Stimulated activated memory B cell treated with anti-CD40 and anti-IgM and Interleukin-4, amounts not matched to agents 10 μg/mL and 1 μg/mL and 100 μg/mL, for 72 hours (primary cell): ENCODE measurements at regions not wholly inside any gene's neighbourhood (a gene's known extent, or its start where the extent isn't known, plus 50 kb on each side); places are given as distances from the start of the nearest gene placed in this dataset.
"Not testable (repeated sequence)": the region's sequence is repeated elsewhere in the genome, so short reads cannot be mapped to it uniquely, and the experiment has no call there.

Experiments
- ATAC-seq: fragments of 150-1000 bp; cut with Tn5 transposase; 2 replicates; pipeline ENCODE4 v1.10.0; 2021
- H3K27ac Mint-ChIP-seq: one replicate; pipeline ENCODE4 v1.8.0; 2022; ENCODE audit warnings: mild to moderate bottlenecking, mixed read lengths
- H3K27me3 Mint-ChIP-seq: one replicate; pipeline ENCODE4 v1.8.0; 2022; ENCODE audit warnings: mixed read lengths
- H3K36me3 Mint-ChIP-seq: one replicate; pipeline ENCODE4 v1.8.0; 2022; ENCODE audit warnings: mixed read lengths
- H3K4me1 Mint-ChIP-seq: one replicate; pipeline ENCODE4 v1.8.0; 2022; ENCODE audit warnings: mixed read lengths
- H3K4me3 Mint-ChIP-seq: one replicate; pipeline ENCODE4 v1.8.0; 2022; ENCODE audit warnings: mild to moderate bottlenecking, moderate library complexity, mixed read lengths
- H3K9me3 Mint-ChIP-seq: one replicate; pipeline ENCODE4 v1.8.0; 2022; ENCODE audit warnings: mixed read lengths

- ATAC-seq, result no peak
- Mint-ChIP-seq H3K36me3 (no peaks in the 10 kb centered on the region), H3K27me3 (no peaks in the 10 kb centered on the region), H3K4me1 (no peaks in the 10 kb centered on the region), H3K9me3 (no peaks in the 10 kb centered on the region), H3K27ac (no peak overlapping the region), H3K4me3 (no peak overlapping the region)
Observed at GRCh38 chr4:30511751-30512150, 208.4 kb upstream of the PCDH7 start.

GRCh38 chr4:30518211-30518610 lies 202.0 kb upstream of the PCDH7 start:
- Mint-ChIP-seq H3K27ac (no peak overlapping the region), H3K36me3 (no peaks in the 10 kb centered on the region), H3K9me3 (peaks cover 6% of the 10 kb centered on the region), H3K27me3 (no peaks in the 10 kb centered on the region), H3K4me1 (no peaks in the 10 kb centered on the region), H3K4me3 (no peak overlapping the region)
- no peak for ATAC-seq

- H3K27ac Mint-ChIP-seq, result no peak overlapping the region
- H3K4me1 Mint-ChIP-seq, result no peaks in the 10 kb centered on the region
- H3K27me3 Mint-ChIP-seq, result no peaks in the 10 kb centered on the region
- H3K4me3 Mint-ChIP-seq, result no peak overlapping the region
- no peaks in the 10 kb centered on the region for H3K36me3 Mint-ChIP-seq
- peaks cover 11% of the 10 kb centered on the region for H3K9me3 Mint-ChIP-seq
- ATAC-seq, result no peak
Observed at GRCh38 chr4:30525662-30526315, 194.4 kb upstream of the PCDH7 start.

GRCh38 chr4:30535255-30535654 lies 184.9 kb upstream of the PCDH7 start:
- no peak overlapping the region for H3K27ac Mint-ChIP-seq
- no peak for ATAC-seq
- H3K4me3 Mint-ChIP-seq, result no peak overlapping the region
- H3K4me1 Mint-ChIP-seq, result no peaks in the 10 kb centered on the region
- H3K9me3 Mint-ChIP-seq, result peaks cover 8% of the 10 kb centered on the region
- no peaks in the 10 kb centered on the region for H3K27me3 Mint-ChIP-seq
- no peaks in the 10 kb centered on the region for H3K36me3 Mint-ChIP-seq

GRCh38 chr4:30536231-30536630 lies 183.9 kb upstream of the PCDH7 start:
- no peak for ATAC-seq
- Mint-ChIP-seq H3K36me3 (no peaks in the 10 kb centered on the region), H3K27me3 (no peaks in the 10 kb centered on the region), H3K9me3 (peaks cover 6% of the 10 kb centered on the region), H3K4me3 (no peak overlapping the region), H3K27ac (no peak overlapping the region), H3K4me1 (no peaks in the 10 kb centered on the region)

GRCh38 chr4:30537456-30537855 lies 182.7 kb upstream of the PCDH7 start:
- H3K4me3 Mint-ChIP-seq, result no peak overlapping the region
- peaks cover 4% of the 10 kb centered on the region for H3K9me3 Mint-ChIP-seq
- H3K36me3 Mint-ChIP-seq, result no peaks in the 10 kb centered on the region
- no peaks in the 10 kb centered on the region for H3K27me3 Mint-ChIP-seq
- no peak overlapping the region for H3K27ac Mint-ChIP-seq
- ATAC-seq, result no peak
- no peaks in the 10 kb centered on the region for H3K4me1 Mint-ChIP-seq

- Mint-ChIP-seq H3K4me1 (no peaks in the 10 kb centered on the region), H3K36me3 (no peaks in the 10 kb centered on the region), H3K27me3 (no peaks in the 10 kb centered on the region), H3K9me3 (peaks cover 4% of the 10 kb centered on the region), H3K4me3 (no peak overlapping the region), H3K27ac (no peak overlapping the region)
- ATAC-seq, result no peak
Observed at GRCh38 chr4:30538794-30539193, 181.4 kb upstream of the PCDH7 start.

- H3K4me3 Mint-ChIP-seq, result no peak overlapping the region
- H3K9me3 Mint-ChIP-seq, result peaks cover 3% of the 10 kb centered on the region
- no peaks in the 10 kb centered on the region for H3K27me3 Mint-ChIP-seq
- no peak overlapping the region for H3K27ac Mint-ChIP-seq
- H3K36me3 Mint-ChIP-seq, result no peaks in the 10 kb centered on the region
- no peaks in the 10 kb centered on the region for H3K4me1 Mint-ChIP-seq
- no peak for ATAC-seq
Observed at GRCh38 chr4:30543057-30543456, 177.1 kb upstream of the PCDH7 start.

- Mint-ChIP-seq H3K36me3 (no peaks in the 10 kb centered on the region), H3K9me3 (peaks cover 5% of the 10 kb centered on the region), H3K4me1 (no peaks in the 10 kb centered on the region), H3K4me3 (no peak overlapping the region), H3K27me3 (no peaks in the 10 kb centered on the region), H3K27ac (no peak overlapping the region)
- no peak for ATAC-seq
Observed at GRCh38 chr4:30553151-30553550, 167.0 kb upstream of the PCDH7 start.

- no peaks in the 10 kb centered on the region for H3K36me3 Mint-ChIP-seq
- peaks cover 5% of the 10 kb centered on the region for H3K9me3 Mint-ChIP-seq
- H3K27me3 Mint-ChIP-seq, result no peaks in the 10 kb centered on the region
- H3K4me1 Mint-ChIP-seq, result no peaks in the 10 kb centered on the region
- no peak for ATAC-seq
- H3K27ac Mint-ChIP-seq, result no peak overlapping the region
- no peak overlapping the region for H3K4me3 Mint-ChIP-seq
Observed at GRCh38 chr4:30553706-30554105, 166.5 kb upstream of the PCDH7 start.

GRCh38 chr4:30555775-30556174 lies 164.4 kb upstream of the PCDH7 start:
- no peak overlapping the region for H3K4me3 Mint-ChIP-seq
- H3K27me3 Mint-ChIP-seq, result no peaks in the 10 kb centered on the region
- no peaks in the 10 kb centered on the region for H3K4me1 Mint-ChIP-seq
- peaks cover 8% of the 10 kb centered on the region for H3K9me3 Mint-ChIP-seq
- no peaks in the 10 kb centered on the region for H3K36me3 Mint-ChIP-seq
- H3K27ac Mint-ChIP-seq, result no peak overlapping the region
- no peak for ATAC-seq

GRCh38 chr4:30559481-30559880 lies 160.7 kb upstream of the PCDH7 start:
- H3K27me3 Mint-ChIP-seq, result no peaks in the 10 kb centered on the region
- H3K36me3 Mint-ChIP-seq, result no peaks in the 10 kb centered on the region
- no peak overlapping the region for H3K27ac Mint-ChIP-seq
- H3K4me3 Mint-ChIP-seq, result no peak overlapping the region
- ATAC-seq, result no peak
- H3K4me1 Mint-ChIP-seq, result no peaks in the 10 kb centered on the region
- H3K9me3 Mint-ChIP-seq, result peaks cover 17% of the 10 kb centered on the region

GRCh38 chr4:30586850-30587249 lies 133.3 kb upstream of the PCDH7 start:
- peaks cover 10% of the 10 kb centered on the region for H3K9me3 Mint-ChIP-seq
- no peaks in the 10 kb centered on the region for H3K27me3 Mint-ChIP-seq
- no peak overlapping the region for H3K27ac Mint-ChIP-seq
- H3K4me3 Mint-ChIP-seq, result no peak overlapping the region
- H3K36me3 Mint-ChIP-seq, result no peaks in the 10 kb centered on the region
- H3K4me1 Mint-ChIP-seq, result no peaks in the 10 kb centered on the region
- ATAC-seq, result no peak

GRCh38 chr4:30589669-30590068 lies 130.5 kb upstream of the PCDH7 start:
- H3K4me3 Mint-ChIP-seq, ATAC-seq, H3K4me1 Mint-ChIP-seq, H3K27me3 Mint-ChIP-seq, H3K27ac Mint-ChIP-seq, H3K36me3 Mint-ChIP-seq, H3K9me3 Mint-ChIP-seq: not testable (repeated sequence)

GRCh38 chr4:30600246-30601017 lies 119.7 kb upstream of the PCDH7 start:
- H3K36me3 Mint-ChIP-seq, result no peaks in the 10 kb centered on the region
- no peaks in the 10 kb centered on the region for H3K27me3 Mint-ChIP-seq
- H3K4me3 Mint-ChIP-seq, result no peak overlapping the region
- no peak overlapping the region for H3K27ac Mint-ChIP-seq
- no peak for ATAC-seq
- no peaks in the 10 kb centered on the region for H3K4me1 Mint-ChIP-seq
- no peaks in the 10 kb centered on the region for H3K9me3 Mint-ChIP-seq
